HEK293 (cell line): ENCODE measurements at regions not wholly inside any gene's neighbourhood (a gene's known extent, or its start where the extent isn't known, plus 50 kb on each side); places are given as distances from the start of the nearest gene placed in this dataset.

Experiments used
- EGR2 ChIP-seq: fragments of 450-650 bp; formaldehyde crosslinking; IDR thresholded peaks from 2 replicates; pipeline ENCODE4 v1.5.1; 2016; ENCODE audit warnings: low read depth, missing biosample characterization, missing genetic modification characterization
- GLIS2 ChIP-seq: fragments of 450-650 bp; formaldehyde crosslinking; IDR thresholded peaks from 2 replicates; pipeline ENCODE4 v1.5.1; 2016; ENCODE audit warnings: missing biosample characterization, missing genetic modification characterization
- KLF8 ChIP-seq: fragments of 450-650 bp; formaldehyde crosslinking; IDR thresholded peaks from 2 replicates; pipeline ENCODE4 v1.5.1; 2016; ENCODE audit warnings: missing biosample characterization, missing genetic modification characterization
- MEIS1 ChIP-seq: sonication (generic); formaldehyde crosslinking; IDR thresholded peaks from 2 replicates; pipeline ENCODE4 v1.8.1; 2022; ENCODE audit warnings: missing genetic modification reagents, mild to moderate bottlenecking, borderline replicate concordance
- OVOL3 ChIP-seq: fragments of 450-650 bp; formaldehyde crosslinking; IDR thresholded peaks from 2 replicates; pipeline ENCODE4 v1.5.1; 2016; ENCODE audit warnings: missing biosample characterization, missing genetic modification characterization
- RBAK ChIP-seq: fragments of 450-650 bp; formaldehyde crosslinking; IDR thresholded peaks from 2 replicates; pipeline ENCODE4 v1.5.1; 2016; ENCODE audit warnings: missing biosample characterization, missing genetic modification characterization
- SP2 ChIP-seq: fragments of 450-650 bp; formaldehyde crosslinking; IDR thresholded peaks from 2 replicates; pipeline ENCODE4 v1.5.1; 2016; ENCODE audit warnings: missing biosample characterization, missing genetic modification characterization
- YY2 ChIP-seq: fragments of 450-650 bp; formaldehyde crosslinking; IDR thresholded peaks from 2 replicates; pipeline ENCODE4 v1.5.1; 2016; ENCODE audit warnings: missing biosample characterization, missing genetic modification characterization
- ZBTB21 ChIP-seq: fragments of 450-650 bp; formaldehyde crosslinking; IDR thresholded peaks from 2 replicates; pipeline ENCODE4 v1.5.1; 2017; ENCODE audit warnings: missing biosample characterization, missing genetic modification characterization
- ZBTB8A ChIP-seq: fragments of 450-650 bp; formaldehyde crosslinking; IDR thresholded peaks from 2 replicates; pipeline ENCODE4 v1.5.1; 2016; ENCODE audit warnings: missing biosample characterization, missing genetic modification characterization
- ZEB2 ChIP-seq: fragments of 450-650 bp; formaldehyde crosslinking; IDR thresholded peaks from 2 replicates; pipeline ENCODE4 v1.5.1; 2016; ENCODE audit warnings: missing biosample characterization, missing genetic modification characterization
- ZFP37 ChIP-seq: fragments of 450-650 bp; formaldehyde crosslinking; IDR thresholded peaks from 2 replicates; pipeline ENCODE4 v1.5.1; 2016; ENCODE audit warnings: missing biosample characterization, missing genetic modification characterization
- ZIC2 ChIP-seq: fragments of 450-650 bp; formaldehyde crosslinking; IDR thresholded peaks from 2 replicates; pipeline ENCODE4 v1.5.1; 2016; ENCODE audit warnings: missing biosample characterization, missing genetic modification characterization
- ZNF133 ChIP-seq: fragments of 450-650 bp; formaldehyde crosslinking; IDR thresholded peaks from 2 replicates; pipeline ENCODE4 v1.5.1; 2016; ENCODE audit warnings: missing biosample characterization, missing genetic modification characterization
- ZNF138 ChIP-seq: fragments of 450-650 bp; formaldehyde crosslinking; IDR thresholded peaks from 2 replicates; pipeline ENCODE4 v1.5.1; 2016; ENCODE audit warnings: missing biosample characterization, missing genetic modification characterization, borderline replicate concordance
- ZNF140 ChIP-seq: fragments of 450-650 bp; formaldehyde crosslinking; IDR thresholded peaks from 2 replicates; pipeline ENCODE4 v1.5.1; 2016; ENCODE audit warnings: missing biosample characterization, missing genetic modification characterization
- ZNF16 ChIP-seq: fragments of 450-650 bp; formaldehyde crosslinking; IDR thresholded peaks from 2 replicates; pipeline ENCODE4 v1.5.1; 2016; ENCODE audit warnings: low read depth, missing biosample characterization, missing genetic modification characterization
- ZNF184 ChIP-seq: fragments of 450-650 bp; IDR thresholded peaks from 2 replicates; pipeline ENCODE4 v1.5.1; 2018; ENCODE audit warnings: missing biosample characterization, mild to moderate bottlenecking, missing genetic modification characterization
- ZNF2 ChIP-seq: fragments of 450-650 bp; formaldehyde crosslinking; IDR thresholded peaks from 2 replicates; pipeline ENCODE4 v1.5.1; 2016; ENCODE audit warnings: missing biosample characterization, missing genetic modification characterization
- ZNF24 ChIP-seq: fragments of 450-650 bp; formaldehyde crosslinking; IDR thresholded peaks from 2 replicates; pipeline ENCODE4 v1.5.1; 2016; ENCODE audit warnings: missing biosample characterization, missing genetic modification characterization
- ZNF248 ChIP-seq: fragments of 450-650 bp; formaldehyde crosslinking; IDR thresholded peaks from 2 replicates; pipeline ENCODE4 v1.5.1; 2017; ENCODE audit warnings: missing biosample characterization, missing genetic modification characterization
- ZNF26 ChIP-seq: fragments of 450-650 bp; formaldehyde crosslinking; IDR thresholded peaks from 2 replicates; pipeline ENCODE4 v1.5.1; 2016; ENCODE audit warnings: missing biosample characterization, missing genetic modification characterization
- ZNF292 ChIP-seq: fragments of 450-650 bp; formaldehyde crosslinking; IDR thresholded peaks from 2 replicates; pipeline ENCODE4 v1.5.1; 2016; ENCODE audit warnings: low read depth, missing biosample characterization, missing genetic modification characterization, borderline replicate concordance
- ZNF311 ChIP-seq: fragments of 450-650 bp; formaldehyde crosslinking; IDR thresholded peaks from 2 replicates; pipeline ENCODE4 v1.5.1; 2017; ENCODE audit warnings: missing biosample characterization, missing genetic modification characterization, borderline replicate concordance
- ZNF335 ChIP-seq: fragments of 450-650 bp; formaldehyde crosslinking; conservative IDR thresholded peaks from 2 replicates; pipeline ENCODE4 v1.5.1; 2016; ENCODE audit warnings: missing biosample characterization, missing genetic modification characterization
- ZNF362 ChIP-seq: fragments of 450-650 bp; formaldehyde crosslinking; IDR thresholded peaks from 2 replicates; pipeline ENCODE4 v1.5.1; 2016; ENCODE audit warnings: missing biosample characterization, missing genetic modification characterization
- ZNF391 ChIP-seq: fragments of 450-650 bp; formaldehyde crosslinking; IDR thresholded peaks from 2 replicates; pipeline ENCODE4 v1.5.1; 2016; ENCODE audit warnings: low read depth, missing biosample characterization, missing genetic modification characterization, borderline replicate concordance
- ZNF416 ChIP-seq: fragments of 450-650 bp; formaldehyde crosslinking; IDR thresholded peaks from 2 replicates; pipeline ENCODE4 v1.5.1; 2016; ENCODE audit warnings: missing biosample characterization, missing genetic modification characterization
- ZNF544 ChIP-seq: fragments of 450-650 bp; formaldehyde crosslinking; IDR thresholded peaks from 2 replicates; pipeline ENCODE4 v1.5.0; 2017; ENCODE audit warnings: missing biosample characterization, missing genetic modification characterization
- ZNF600 ChIP-seq: fragments of 450-650 bp; formaldehyde crosslinking; IDR thresholded peaks from 2 replicates; pipeline ENCODE4 v1.5.1; 2016; ENCODE audit warnings: missing biosample characterization, missing genetic modification characterization
- ZNF76 ChIP-seq: fragments of 450-650 bp; formaldehyde crosslinking; IDR thresholded peaks from 2 replicates; pipeline ENCODE4; 2016; ENCODE audit warnings: low read depth, missing biosample characterization, missing genetic modification characterization, borderline replicate concordance
- ZNF777 ChIP-seq: fragments of 450-650 bp; formaldehyde crosslinking; IDR thresholded peaks from 2 replicates; pipeline ENCODE4 v1.5.1; 2017; ENCODE audit warnings: missing biosample characterization, missing genetic modification characterization, borderline replicate concordance
- ZSCAN16 ChIP-seq: fragments of 450-650 bp; formaldehyde crosslinking; IDR thresholded peaks from 2 replicates; pipeline ENCODE4 v1.5.1; 2016; ENCODE audit warnings: missing biosample characterization, missing genetic modification characterization
- ZSCAN23 ChIP-seq: fragments of 450-650 bp; formaldehyde crosslinking; IDR thresholded peaks from 2 replicates; pipeline ENCODE4 v1.5.1; 2016; ENCODE audit warnings: missing biosample characterization, missing genetic modification characterization
- TF ChIP-seq, protein P1 (sequence below): fragments of 450-650 bp; formaldehyde crosslinking; IDR thresholded peaks from 2 replicates; pipeline ENCODE4 v1.5.1; 2016; ENCODE audit warnings: missing biosample characterization, missing genetic modification characterization
- TF ChIP-seq, protein P2 (sequence below): fragments of 450-650 bp; formaldehyde crosslinking; IDR thresholded peaks from 2 replicates; pipeline ENCODE4 v1.5.1; 2017; ENCODE audit warnings: missing biosample characterization, missing genetic modification characterization

DNA sequence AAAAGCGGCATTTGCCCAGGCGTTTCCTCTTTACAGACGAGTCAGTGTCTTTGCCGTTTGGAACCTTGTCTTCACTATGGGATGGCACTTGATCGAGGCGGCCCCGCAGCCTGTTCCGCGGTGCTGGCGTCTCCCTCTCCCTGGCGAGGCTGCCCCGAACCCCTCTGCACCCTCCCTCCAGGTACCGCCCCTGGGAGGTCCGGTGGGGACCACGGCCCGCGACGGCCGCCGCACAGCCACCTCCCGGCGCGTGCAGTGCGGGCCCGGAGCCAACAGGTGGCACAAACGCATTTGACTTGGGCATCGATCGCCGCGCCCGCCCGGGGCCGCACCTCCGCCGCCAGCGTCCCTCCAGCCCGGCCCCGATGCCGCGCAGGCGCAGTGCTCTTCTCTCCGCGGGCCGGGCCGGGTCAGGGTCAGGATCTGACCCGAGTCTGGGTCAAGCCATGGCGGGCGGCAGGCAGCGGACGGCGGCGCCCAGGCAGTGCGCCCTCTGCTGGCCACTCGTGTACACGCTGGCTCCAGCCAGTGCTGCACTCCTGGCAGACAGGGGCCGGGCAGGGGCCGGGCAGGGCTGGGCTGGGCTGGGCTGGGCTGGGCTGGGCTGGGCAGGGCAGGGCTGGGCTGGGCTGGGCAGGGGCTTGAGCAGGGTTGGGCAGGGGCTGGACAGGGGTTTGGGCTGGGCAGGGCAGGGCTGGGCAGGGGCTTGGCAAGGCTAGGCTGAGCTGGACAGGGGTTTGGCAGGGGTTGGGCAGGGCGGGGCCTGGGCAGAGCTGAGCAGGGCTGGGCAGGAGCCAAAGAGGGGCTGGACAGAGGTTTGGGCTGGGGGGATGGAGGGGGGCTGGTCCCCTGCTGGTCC is 155.8 kb upstream of the IRX4 start (continued):
- no peak for TF ChIP-seq EGR2 (tag by site-specific recombination)
- peak; percentile 22; the same call in 1 of the 2 replicates for TF ChIP-seq ZEB2 (tag by site-specific recombination)
- TF ChIP-seq ZNF416 (tag by site-specific recombination) = no peak
- TF ChIP-seq ZNF362 (tag by site-specific recombination) = no peak
- TF ChIP-seq, protein P1, sequence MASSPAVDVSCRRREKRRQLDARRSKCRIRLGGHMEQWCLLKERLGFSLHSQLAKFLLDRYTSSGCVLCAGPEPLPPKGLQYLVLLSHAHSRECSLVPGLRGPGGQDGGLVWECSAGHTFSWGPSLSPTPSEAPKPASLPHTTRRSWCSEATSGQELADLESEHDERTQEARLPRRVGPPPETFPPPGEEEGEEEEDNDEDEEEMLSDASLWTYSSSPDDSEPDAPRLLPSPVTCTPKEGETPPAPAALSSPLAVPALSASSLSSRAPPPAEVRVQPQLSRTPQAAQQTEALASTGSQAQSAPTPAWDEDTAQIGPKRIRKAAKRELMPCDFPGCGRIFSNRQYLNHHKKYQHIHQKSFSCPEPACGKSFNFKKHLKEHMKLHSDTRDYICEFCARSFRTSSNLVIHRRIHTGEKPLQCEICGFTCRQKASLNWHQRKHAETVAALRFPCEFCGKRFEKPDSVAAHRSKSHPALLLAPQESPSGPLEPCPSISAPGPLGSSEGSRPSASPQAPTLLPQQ (tag by site-specific recombination) = peak; percentile 94
- no peak for TF ChIP-seq ZFP37
- no peak for TF ChIP-seq ZNF140
- TF ChIP-seq OVOL3 (tag by site-specific recombination) = no peak
- 0 out of 2 replicates have a peak, but pooled peaks have one; percentile 40 for TF ChIP-seq ZNF133 (tag by site-specific recombination)
- peak; percentile 40; the same call in 1 of the 2 replicates for TF ChIP-seq ZNF76 (tag by site-specific recombination)
- no peak for TF ChIP-seq ZSCAN23 (tag by site-specific recombination)
- peak; percentile 45; the same call in 1 of the 2 replicates for TF ChIP-seq SP2 (tag by site-specific recombination)
- peak; percentile 29; the same call in 1 of the 2 replicates for TF ChIP-seq KLF8 (tag by site-specific recombination)
- TF ChIP-seq ZNF311 (tag by site-specific recombination) = no peak
- no peak for TF ChIP-seq ZNF2 (tag by site-specific recombination)
- TF ChIP-seq YY2 (tag by site-specific recombination) = peak; percentile 85
- peak; percentile 57; the same call in 1 of the 2 replicates for TF ChIP-seq ZNF600
- no peak for TF ChIP-seq ZNF777
- TF ChIP-seq ZNF184 = peak; percentile 83
- TF ChIP-seq ZNF292 = 0 out of 2 replicates have a peak, but pooled peaks have one; percentile 9
- no peak for TF ChIP-seq ZSCAN16
- no peak for TF ChIP-seq ZNF26 (tag by site-specific recombination)
- TF ChIP-seq ZNF16 (tag by site-specific recombination) = no peak
- TF ChIP-seq MEIS1 = no peak
- peak; percentile 42 for TF ChIP-seq ZBTB8A (tag by site-specific recombination)
- TF ChIP-seq ZNF24 (tag by site-specific recombination) = no peak
- TF ChIP-seq ZNF335 = peak; percentile 29; the same call in 1 of the 2 replicates
- no peak for TF ChIP-seq ZNF544
- 0 out of 2 replicates have a peak, but pooled peaks have one; percentile 36 for TF ChIP-seq ZIC2 (tag by site-specific recombination)
- no peak for TF ChIP-seq ZNF391 (tag by site-specific recombination)
- TF ChIP-seq, protein P2, sequence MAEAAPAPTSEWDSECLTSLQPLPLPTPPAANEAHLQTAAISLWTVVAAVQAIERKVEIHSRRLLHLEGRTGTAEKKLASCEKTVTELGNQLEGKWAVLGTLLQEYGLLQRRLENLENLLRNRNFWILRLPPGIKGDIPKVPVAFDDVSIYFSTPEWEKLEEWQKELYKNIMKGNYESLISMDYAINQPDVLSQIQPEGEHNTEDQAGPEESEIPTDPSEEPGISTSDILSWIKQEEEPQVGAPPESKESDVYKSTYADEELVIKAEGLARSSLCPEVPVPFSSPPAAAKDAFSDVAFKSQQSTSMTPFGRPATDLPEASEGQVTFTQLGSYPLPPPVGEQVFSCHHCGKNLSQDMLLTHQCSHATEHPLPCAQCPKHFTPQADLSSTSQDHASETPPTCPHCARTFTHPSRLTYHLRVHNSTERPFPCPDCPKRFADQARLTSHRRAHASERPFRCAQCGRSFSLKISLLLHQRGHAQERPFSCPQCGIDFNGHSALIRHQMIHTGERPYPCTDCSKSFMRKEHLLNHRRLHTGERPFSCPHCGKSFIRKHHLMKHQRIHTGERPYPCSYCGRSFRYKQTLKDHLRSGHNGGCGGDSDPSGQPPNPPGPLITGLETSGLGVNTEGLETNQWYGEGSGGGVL (tag by site-specific recombination) = peak; percentile 62
- no peak for TF ChIP-seq ZNF138 (tag by site-specific recombination)
- TF ChIP-seq GLIS2 (tag by site-specific recombination) = 0 out of 2 replicates have a peak, but pooled peaks have one; percentile 35
- TF ChIP-seq ZBTB21 (tag by site-specific recombination) = no peak
- TF ChIP-seq ZNF248 = no peak
- no peak for TF ChIP-seq RBAK (tag by site-specific recombination)
